ENCODE measurements at regions not wholly inside any gene's neighbourhood (a gene's known extent, or its start where the extent isn't known, plus 50 kb on each side); places are given as distances from the start of the nearest gene placed in this dataset.

DNA sequence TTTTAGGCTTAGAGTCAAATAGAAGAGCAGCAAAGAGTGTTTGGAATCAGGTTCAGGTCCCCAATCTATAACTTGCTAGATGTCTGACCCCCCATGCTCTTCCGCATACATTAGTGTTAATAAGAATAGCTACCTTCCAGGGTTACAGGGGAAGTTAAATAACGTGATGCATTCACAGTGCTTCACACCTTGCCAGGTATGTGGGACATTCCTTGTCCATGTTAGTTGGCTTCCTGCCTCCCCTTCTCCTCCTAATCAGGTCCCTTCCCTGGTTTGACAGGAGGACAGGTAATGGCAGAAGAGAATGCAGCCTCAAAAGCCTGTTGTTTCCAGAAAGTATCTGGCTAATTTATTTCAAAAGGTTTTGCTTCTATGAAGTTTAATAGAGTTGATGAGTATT lies 248.7 kb downstream of the MID1IP1 start:
- DNase-seq (ENCODE audit: insufficient read length, low spot score) (no peak), FAIRE-seq (no peak)
- TF ChIP-seq, protein P1, sequence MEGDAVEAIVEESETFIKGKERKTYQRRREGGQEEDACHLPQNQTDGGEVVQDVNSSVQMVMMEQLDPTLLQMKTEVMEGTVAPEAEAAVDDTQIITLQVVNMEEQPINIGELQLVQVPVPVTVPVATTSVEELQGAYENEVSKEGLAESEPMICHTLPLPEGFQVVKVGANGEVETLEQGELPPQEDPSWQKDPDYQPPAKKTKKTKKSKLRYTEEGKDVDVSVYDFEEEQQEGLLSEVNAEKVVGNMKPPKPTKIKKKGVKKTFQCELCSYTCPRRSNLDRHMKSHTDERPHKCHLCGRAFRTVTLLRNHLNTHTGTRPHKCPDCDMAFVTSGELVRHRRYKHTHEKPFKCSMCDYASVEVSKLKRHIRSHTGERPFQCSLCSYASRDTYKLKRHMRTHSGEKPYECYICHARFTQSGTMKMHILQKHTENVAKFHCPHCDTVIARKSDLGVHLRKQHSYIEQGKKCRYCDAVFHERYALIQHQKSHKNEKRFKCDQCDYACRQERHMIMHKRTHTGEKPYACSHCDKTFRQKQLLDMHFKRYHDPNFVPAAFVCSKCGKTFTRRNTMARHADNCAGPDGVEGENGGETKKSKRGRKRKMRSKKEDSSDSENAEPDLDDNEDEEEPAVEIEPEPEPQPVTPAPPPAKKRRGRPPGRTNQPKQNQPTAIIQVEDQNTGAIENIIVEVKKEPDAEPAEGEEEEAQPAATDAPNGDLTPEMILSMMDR (IDR thresholded peaks at IDR 0.05; ENCODE audit: insufficient read depth, missing control alignments) = no peak

- FAIRE-seq (no peak), DNase-seq (ENCODE audit: insufficient read length, low spot score) (no peak)
- TF ChIP-seq, protein P1 (IDR thresholded peaks at IDR 0.05; ENCODE audit: insufficient read depth, missing control alignments) = no peak
Observed at GRCh38 chrX:39050427-39050826, 249.2 kb downstream of the MID1IP1 start.

- no peak for FAIRE-seq
- TF ChIP-seq, protein P1 (IDR thresholded peaks at IDR 0.05; ENCODE audit: insufficient read depth, missing control alignments) = no peak
- DNase-seq (ENCODE audit: insufficient read length, low spot score) = no peak
Observed at GRCh38 chrX:39052751-39053150, 251.5 kb downstream of the MID1IP1 start.

DNA sequence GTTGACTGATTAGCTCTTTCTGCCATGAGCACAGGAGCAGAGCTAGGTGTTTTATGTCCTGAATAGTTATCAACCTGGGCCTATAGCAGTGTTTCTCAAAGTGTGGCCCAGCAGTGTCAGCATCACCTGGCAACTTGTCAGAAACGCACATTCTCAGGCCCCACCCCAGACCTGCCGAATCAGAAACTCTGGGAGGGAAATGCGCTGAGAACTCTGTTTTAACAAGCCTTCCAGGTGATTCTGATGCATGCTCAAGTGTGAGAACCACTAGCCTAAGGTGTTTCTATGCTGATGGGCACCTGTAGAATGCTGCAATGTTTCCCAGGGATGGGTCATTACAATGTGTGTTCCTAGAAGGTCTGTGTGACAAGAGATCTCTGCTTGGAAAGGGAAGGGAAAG lies 257.5 kb downstream of the MID1IP1 start:
- no peak for FAIRE-seq
- no peak for DNase-seq (ENCODE audit: insufficient read length, low spot score)
- TF ChIP-seq, protein P1 (IDR thresholded peaks at IDR 0.05; ENCODE audit: insufficient read depth, missing control alignments) = no peak

GRCh38 chrX:39059866-39060265 lies 258.6 kb downstream of the MID1IP1 start:
- no peak for DNase-seq (ENCODE audit: insufficient read length, low spot score)

GRCh38 chrX:39063037-39063436 lies 261.8 kb downstream of the MID1IP1 start:
- TF ChIP-seq, protein P1 (IDR thresholded peaks at IDR 0.05; ENCODE audit: insufficient read depth, missing control alignments) = no peak
- DNase-seq (ENCODE audit: insufficient read length, low spot score) (no peak), FAIRE-seq (no peak)

More at GRCh38 chrX:39059866-39060265, 258.6 kb downstream of the MID1IP1 start:
- FAIRE-seq = no peak
- TF ChIP-seq, protein P1 (IDR thresholded peaks at IDR 0.05; ENCODE audit: insufficient read depth, missing control alignments) = no peak

- DNase-seq (ENCODE audit: insufficient read length, low spot score) = no peak
- FAIRE-seq = no peak
- TF ChIP-seq, protein P1 (IDR thresholded peaks at IDR 0.05; ENCODE audit: insufficient read depth, missing control alignments) = no peak
Observed at GRCh38 chrX:39063702-39064101, 262.4 kb downstream of the MID1IP1 start.
